KBM-7 (cell line): ENCODE measurements at regions not wholly inside any gene's neighbourhood (a gene's known extent, or its start where the extent isn't known, plus 50 kb on each side); places are given as distances from the start of the nearest gene placed in this dataset.
"Not testable (repeated sequence)": the region's sequence is repeated elsewhere in the genome, so short reads cannot be mapped to it uniquely, and the experiment has no call there.

Experiments used
- DNase-seq: peaks from one replicate; pipeline ENCODE4 v3.0.0-alpha.2; 2015
- in situ Hi-C: fragments of 300-500 bp; cut with MboI; formaldehyde crosslinking; loops from 2 replicates; pipeline ENCODE4 v1.14.3; 2020; ENCODE audit warnings: low sequenced_read_pairs, low pct_unique_long_range_greater_than_20kb, mixed read lengths

DNA sequence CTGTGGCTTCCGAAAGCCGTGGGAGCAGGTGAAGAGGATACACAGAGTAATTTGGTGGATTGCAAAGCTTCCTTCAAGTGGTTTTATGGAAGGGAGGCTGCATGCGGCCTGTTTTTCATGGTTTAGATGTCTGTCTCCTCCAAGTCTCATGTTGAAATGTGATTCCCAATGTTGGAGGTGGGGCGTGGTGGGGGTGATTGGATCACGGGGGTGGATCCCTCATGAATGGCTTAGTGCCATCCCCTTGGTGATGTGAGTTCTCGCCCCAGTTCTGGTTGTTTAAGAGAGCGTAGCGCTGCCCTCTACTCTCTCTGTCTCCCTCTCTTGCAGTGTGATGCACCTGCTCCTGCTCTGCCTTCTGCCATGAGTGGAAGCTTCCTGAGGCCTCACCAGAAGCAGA lies 247.8 kb upstream of the B3GAT1 start:
- in situ Hi-C loops: no loop called here
- DNase-seq: no peak

DNA sequence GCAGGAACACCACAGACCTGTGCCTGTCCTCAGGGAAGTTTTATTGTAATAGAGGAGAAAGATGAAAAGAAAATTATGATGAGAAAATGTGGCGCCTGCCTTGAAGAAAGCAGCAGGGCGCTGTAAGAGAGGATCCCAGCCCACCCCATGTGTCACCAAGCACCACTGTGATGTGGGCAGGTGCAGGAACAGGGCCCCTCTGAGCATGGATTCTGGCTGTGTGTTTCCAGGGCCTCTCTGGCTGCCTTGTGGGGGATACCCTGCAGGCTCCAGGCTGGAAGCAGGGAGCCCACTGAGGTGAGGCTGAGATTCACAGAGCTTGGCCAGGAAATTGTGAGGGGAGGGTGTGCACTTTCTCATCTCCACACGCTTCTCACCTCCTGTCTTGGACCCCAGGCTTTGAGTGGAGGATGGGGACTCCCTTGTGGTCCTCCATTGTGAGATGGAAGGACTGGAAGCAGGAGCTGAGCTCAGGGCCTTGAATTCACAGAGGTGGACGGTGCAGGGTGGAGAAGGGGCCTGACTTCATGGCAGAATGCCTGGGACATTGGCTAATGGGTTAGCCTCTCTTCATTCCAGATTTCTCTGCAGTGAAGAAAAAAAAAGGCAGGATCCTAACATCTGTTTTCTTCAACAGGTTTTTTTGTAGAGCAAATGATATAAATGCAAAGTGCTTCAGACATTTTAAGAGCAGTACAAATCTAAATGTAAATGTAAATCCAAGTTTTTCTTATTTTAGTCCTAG lies 246.6 kb upstream of the B3GAT1 start:
- DNase-seq: no peak
- in situ Hi-C loops: no loop called here

DNA sequence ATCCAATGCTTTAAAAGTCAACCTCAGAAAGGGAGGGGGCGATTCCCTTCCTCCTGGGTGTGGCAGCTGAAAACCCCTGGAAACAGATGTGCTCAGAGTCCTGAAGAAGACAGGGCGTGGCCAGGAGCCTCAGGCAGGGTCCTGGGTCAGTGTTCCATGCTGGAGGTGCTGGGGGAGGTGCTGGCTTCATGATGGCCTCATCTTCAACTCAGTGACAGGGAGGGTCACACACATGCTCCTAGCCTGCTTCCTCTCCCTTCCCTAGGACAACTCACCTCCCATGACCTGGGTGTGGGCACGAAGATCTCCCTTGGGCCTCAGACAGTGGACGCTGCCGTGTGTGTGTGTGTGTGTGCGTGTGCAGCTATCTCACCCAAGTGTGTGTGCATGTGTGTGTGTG lies 245.6 kb upstream of the B3GAT1 start:
- in situ Hi-C loops: no loop called here
- no peak for DNase-seq

GRCh38 chr11:134656861-134657540 lies 245.0 kb upstream of the B3GAT1 start:
- no peak for DNase-seq
- in situ Hi-C loops: no loop called here

GRCh38 chr11:134656086-134656840 lies 244.2 kb upstream of the B3GAT1 start:
- not testable (repeated sequence) for DNase-seq

GRCh38 chr11:134655189-134655989 lies 243.3 kb upstream of the B3GAT1 start:
- in situ Hi-C loops: no loop called here
- no peak for DNase-seq

More at GRCh38 chr11:134656086-134656840, 244.2 kb upstream of the B3GAT1 start:
- in situ Hi-C loops: not testable (repeated sequence)

DNA sequence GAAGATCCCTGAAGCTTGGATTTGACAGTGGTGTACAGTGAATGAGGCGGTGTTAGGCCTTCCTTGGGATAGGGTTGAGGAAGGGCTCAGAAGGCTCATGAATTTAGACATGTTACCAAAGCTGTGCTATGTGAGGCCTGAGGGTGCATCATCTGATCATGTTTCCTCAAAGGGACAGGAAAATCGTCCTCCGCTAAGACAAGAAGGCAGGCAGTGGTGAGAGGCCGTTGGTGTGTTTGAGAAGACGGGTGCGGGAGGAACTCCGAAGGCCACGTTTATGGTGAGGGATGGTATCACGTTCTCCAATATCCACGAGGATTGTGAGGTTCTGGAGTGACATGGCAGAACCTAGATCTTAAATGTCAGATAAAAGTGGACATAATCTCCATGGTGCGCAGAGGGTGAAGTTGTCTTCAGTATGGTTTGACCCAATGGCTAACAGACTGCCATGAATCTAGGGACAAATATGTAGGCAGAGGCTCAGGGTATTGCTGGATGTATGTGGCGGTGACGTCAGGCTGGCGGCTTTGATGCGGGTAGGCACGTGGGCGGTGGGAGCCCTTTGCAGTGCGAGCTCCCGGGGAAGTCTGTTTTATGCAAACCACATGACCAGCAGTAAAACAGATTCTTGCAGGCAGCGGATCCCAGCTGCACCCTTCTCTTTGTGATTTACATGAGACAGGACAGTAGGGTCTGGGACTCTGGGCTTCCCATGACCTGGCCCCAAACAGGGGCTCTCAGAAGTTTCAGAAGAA lies 242.3 kb upstream of the B3GAT1 start:
- no peak for DNase-seq
- in situ Hi-C loops: no loop called here

DNA sequence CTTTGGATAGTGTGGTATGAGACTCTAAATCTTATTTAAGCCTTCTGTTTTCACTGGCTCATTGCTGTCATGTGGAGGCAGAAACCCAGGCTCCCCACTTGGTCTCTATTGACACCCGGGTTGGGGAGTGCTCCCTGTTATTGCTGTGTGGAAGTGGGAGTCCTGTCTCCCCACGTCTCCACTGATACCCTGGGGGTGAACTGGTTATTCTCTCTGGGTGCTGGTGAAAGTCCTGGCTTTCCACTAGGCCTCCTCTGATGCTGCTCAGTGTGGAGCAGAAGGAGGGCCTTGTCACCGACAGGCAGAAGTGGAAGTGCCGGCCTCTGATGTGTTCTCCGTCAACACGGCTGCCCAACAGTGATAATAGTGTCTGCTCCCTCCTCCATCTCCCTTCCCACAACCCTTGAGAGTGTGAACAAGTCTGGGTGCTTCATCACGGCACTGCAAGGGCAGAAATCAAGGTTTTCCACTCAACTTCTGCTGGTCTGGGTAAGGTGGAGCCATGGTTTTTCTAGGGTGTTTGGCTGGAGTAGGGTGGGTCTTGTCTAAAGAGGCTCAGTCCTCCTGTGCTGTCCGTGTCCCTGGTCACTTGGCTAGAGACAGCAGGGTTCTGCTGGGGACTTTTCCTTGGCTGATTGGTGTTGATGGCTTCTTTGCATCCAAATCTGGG lies 240.7 kb upstream of the B3GAT1 start:
- DNase-seq: no peak
- in situ Hi-C loops: no loop called here

GRCh38 chr11:134647066-134647743 lies 235.2 kb upstream of the B3GAT1 start:
- no peak for DNase-seq
- in situ Hi-C loops: no loop called here

- no peak for DNase-seq
- in situ Hi-C loops: no loop called here
Measured at GRCh38 chr11:134646561-134646960, 234.5 kb upstream of the B3GAT1 start.

- DNase-seq: no peak
- in situ Hi-C loops: no loop called here
Measured at GRCh38 chr11:134645576-134645975, 233.5 kb upstream of the B3GAT1 start.

GRCh38 chr11:134644476-134645456 lies 232.7 kb upstream of the B3GAT1 start:
- in situ Hi-C loops: no loop called here

DNA sequence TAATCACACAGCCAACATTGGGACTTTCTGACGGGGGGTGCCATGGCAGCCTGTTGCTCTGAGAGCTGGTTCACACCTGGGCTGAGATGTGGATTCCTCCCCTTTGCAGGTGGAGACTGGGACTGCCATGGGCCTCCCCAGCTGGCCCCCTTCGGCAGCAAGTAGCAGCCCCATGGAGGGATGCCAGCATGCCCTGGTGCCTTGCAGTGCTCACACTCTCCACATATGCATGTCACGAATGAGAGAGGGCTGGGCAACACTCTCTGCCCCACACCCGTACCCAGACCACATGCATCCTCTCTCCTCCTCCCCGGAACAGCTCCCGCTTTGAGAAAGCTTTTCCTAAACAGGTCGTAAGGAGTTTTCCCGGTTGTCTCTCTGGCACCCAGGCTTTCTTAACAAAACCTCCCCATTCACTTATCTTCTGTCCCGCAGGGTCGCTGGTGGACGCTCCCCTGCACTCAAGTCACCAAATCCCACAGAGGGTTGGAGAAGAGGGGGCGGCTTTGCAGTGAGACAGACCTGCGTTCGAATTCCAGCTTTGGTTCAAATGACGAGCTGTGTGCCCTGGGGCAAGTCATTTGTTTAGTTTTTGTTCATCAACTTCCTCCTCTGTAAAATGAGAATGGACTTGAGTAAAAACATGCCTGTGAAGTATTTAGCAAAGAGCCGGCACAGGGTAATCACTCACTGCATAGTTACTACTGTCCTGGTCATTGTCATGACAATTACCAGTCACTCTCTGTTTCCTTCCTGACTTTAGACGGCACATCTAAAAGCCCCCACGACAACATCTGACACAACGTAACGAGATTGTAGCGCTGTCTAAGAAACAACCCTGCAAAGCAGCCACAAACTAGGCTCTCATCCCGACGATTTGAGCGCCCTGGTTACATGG lies 231.3 kb upstream of the B3GAT1 start:
- no peak for DNase-seq
- in situ Hi-C loops: no loop called here

More at GRCh38 chr11:134644476-134645456, 232.7 kb upstream of the B3GAT1 start:
- no peak for DNase-seq

- in situ Hi-C loops: no loop called here
- DNase-seq: no peak
Measured at GRCh38 chr11:134642206-134642605, 230.2 kb upstream of the B3GAT1 start.
